Calu3 (cell line): ENCODE measurements at regions not wholly inside any gene's neighbourhood (a gene's known extent, or its start where the extent isn't known, plus 50 kb on each side); places are given as distances from the start of the nearest gene placed in this dataset.

Experiments
- BruUV-seq: library from RNA; stranded (reverse); fragments of 400-500 nt; replicated peaks from 2 replicates; lab custom pipeline; 2021; lab: Mats Ljungman, UMichigan
- CTCF ChIA-PET: fragments of 300-600 bp; sonication (Branson Sonifier 250); formaldehyde crosslinking; loops from one replicate; lab custom pipeline; 2022; ENCODE audit warnings: antibody characterized with exemption; lab: Charles Lee
- DNase-seq: peaks from one replicate; pipeline ENCODE4 v3.0.0; 2022
- H3K27ac Mint-ChIP-seq: one replicate; pipeline ENCODE4 v1.8.0; 2022; ENCODE audit warnings: mixed read lengths; ENCODE audit not compliant: unreplicated experiment
- H3K27me3 Mint-ChIP-seq: one replicate; pipeline ENCODE4 v1.8.0; 2022; ENCODE audit warnings: mixed read lengths; ENCODE audit not compliant: unreplicated experiment
- H3K36me3 Mint-ChIP-seq: one replicate; pipeline ENCODE4 v1.8.0; 2022; ENCODE audit warnings: mild to moderate bottlenecking, moderate library complexity, mixed read lengths; ENCODE audit not compliant: insufficient read depth, unreplicated experiment
- H3K4me1 Mint-ChIP-seq: one replicate; pipeline ENCODE4 v1.8.0; 2022; ENCODE audit warnings: mild to moderate bottlenecking, low read depth, mixed read lengths; ENCODE audit not compliant: unreplicated experiment
- H3K4me3 Mint-ChIP-seq: one replicate; pipeline ENCODE4 v1.8.0; 2022; ENCODE audit warnings: mild to moderate bottlenecking, low read depth, moderate library complexity, mixed read lengths; ENCODE audit not compliant: unreplicated experiment
- H3K9me3 Mint-ChIP-seq: one replicate; pipeline ENCODE4 v1.8.0; 2022; ENCODE audit warnings: low read depth, mixed read lengths; ENCODE audit not compliant: unreplicated experiment
- intact Hi-C: fragments of 100-400 bp; cut with micrococcal nuclease; formaldehyde crosslinking; loops from one replicate; pipeline ENCODE4 v1.10.0; 2022; ENCODE audit not compliant: unreplicated experiment
- TF ChIP-seq, protein P1 (sequence below): fragments of 200-600 bp; IDR thresholded peaks from one replicate; pipeline ENCODE4 v1.8.0; 2022; ENCODE audit warnings: antibody characterized with exemption; ENCODE audit not compliant: unreplicated experiment

DNA sequence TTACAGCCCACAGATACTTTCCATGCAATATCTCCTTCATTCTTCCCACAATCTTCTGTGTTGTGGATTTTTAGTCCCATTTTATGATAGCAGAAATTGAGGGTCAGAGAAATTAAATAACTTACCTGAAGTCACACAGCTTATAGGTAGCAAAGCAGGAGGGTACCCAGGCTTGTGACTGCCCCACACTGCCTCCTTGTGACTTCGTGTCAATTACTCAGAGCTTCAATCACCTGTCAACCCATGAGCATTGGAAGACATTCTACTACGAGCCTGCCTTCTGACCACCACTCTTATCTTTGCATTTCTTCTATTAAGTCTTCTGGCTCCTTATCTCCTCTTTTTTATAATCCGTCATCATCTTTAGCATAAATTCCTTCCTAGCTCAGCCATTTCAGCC lies 71.6 kb upstream of the NRSN1 start:
- Mint-ChIP-seq H3K27ac (no peak overlapping the region), H3K27me3 (no peaks in the 10 kb centered on the region), H3K36me3 (no peaks in the 10 kb centered on the region), H3K4me3 (no peak overlapping the region), H3K4me1 (no peaks in the 10 kb centered on the region), H3K9me3 (no peaks in the 10 kb centered on the region)
- TF ChIP-seq, protein P1, sequence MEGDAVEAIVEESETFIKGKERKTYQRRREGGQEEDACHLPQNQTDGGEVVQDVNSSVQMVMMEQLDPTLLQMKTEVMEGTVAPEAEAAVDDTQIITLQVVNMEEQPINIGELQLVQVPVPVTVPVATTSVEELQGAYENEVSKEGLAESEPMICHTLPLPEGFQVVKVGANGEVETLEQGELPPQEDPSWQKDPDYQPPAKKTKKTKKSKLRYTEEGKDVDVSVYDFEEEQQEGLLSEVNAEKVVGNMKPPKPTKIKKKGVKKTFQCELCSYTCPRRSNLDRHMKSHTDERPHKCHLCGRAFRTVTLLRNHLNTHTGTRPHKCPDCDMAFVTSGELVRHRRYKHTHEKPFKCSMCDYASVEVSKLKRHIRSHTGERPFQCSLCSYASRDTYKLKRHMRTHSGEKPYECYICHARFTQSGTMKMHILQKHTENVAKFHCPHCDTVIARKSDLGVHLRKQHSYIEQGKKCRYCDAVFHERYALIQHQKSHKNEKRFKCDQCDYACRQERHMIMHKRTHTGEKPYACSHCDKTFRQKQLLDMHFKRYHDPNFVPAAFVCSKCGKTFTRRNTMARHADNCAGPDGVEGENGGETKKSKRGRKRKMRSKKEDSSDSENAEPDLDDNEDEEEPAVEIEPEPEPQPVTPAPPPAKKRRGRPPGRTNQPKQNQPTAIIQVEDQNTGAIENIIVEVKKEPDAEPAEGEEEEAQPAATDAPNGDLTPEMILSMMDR = no peak
- DNase-seq = no peak
- CTCF ChIA-PET = no interaction called here
- BruUV-seq = no TSS peak
- intact Hi-C loops = no loop called here

GRCh38 chr6:24056567-24056966 lies 69.4 kb upstream of the NRSN1 start:
- H3K27ac Mint-ChIP-seq = no peak overlapping the region
- no peaks in the 10 kb centered on the region for H3K9me3 Mint-ChIP-seq
- BruUV-seq = no TSS peak
- no peaks in the 10 kb centered on the region for H3K36me3 Mint-ChIP-seq
- TF ChIP-seq, protein P1 = no peak
- H3K4me1 Mint-ChIP-seq = no peaks in the 10 kb centered on the region
- H3K27me3 Mint-ChIP-seq = no peaks in the 10 kb centered on the region
- no peak for DNase-seq
- no peak overlapping the region for H3K4me3 Mint-ChIP-seq
- CTCF ChIA-PET = no interaction called here
- intact Hi-C loops = no loop called here

- Mint-ChIP-seq H3K9me3 (no peaks in the 10 kb centered on the region), H3K4me3 (no peak overlapping the region)
- CTCF ChIA-PET = no interaction called here
Observed at GRCh38 chr6:24057030-24057429, 69.0 kb upstream of the NRSN1 start.

GRCh38 chr6:24060982-24061754 lies 64.8 kb upstream of the NRSN1 start:
- H3K36me3 Mint-ChIP-seq = no peaks in the 10 kb centered on the region
- no peak for DNase-seq
- H3K27ac Mint-ChIP-seq = no peak overlapping the region
- TF ChIP-seq, protein P1 = no peak
- CTCF ChIA-PET = no interaction called here
- H3K9me3 Mint-ChIP-seq = peaks cover 2% of the 10 kb centered on the region
- H3K27me3 Mint-ChIP-seq = no peaks in the 10 kb centered on the region
- H3K4me1 Mint-ChIP-seq = no peaks in the 10 kb centered on the region
- H3K4me3 Mint-ChIP-seq = no peak overlapping the region
- intact Hi-C loops = no loop called here
- BruUV-seq = no TSS peak

More at GRCh38 chr6:24057030-24057429, 69.0 kb upstream of the NRSN1 start:
- no peaks in the 10 kb centered on the region for H3K36me3 Mint-ChIP-seq
- no peak overlapping the region for H3K27ac Mint-ChIP-seq
- no peaks in the 10 kb centered on the region for H3K4me1 Mint-ChIP-seq
- TF ChIP-seq, protein P1 = no peak
- DNase-seq = no peak
- no TSS peak for BruUV-seq
- no peaks in the 10 kb centered on the region for H3K27me3 Mint-ChIP-seq
- intact Hi-C loops = no loop called here
